Right ventricle myocardium superior (tissue), 1 donor: ENCODE measurements at regions not wholly inside any gene's neighbourhood (a gene's known extent, or its start where the extent isn't known, plus 50 kb on each side); places are given as distances from the start of the nearest gene placed in this dataset.
"Not testable (repeated sequence)": the region's sequence is repeated elsewhere in the genome, so short reads cannot be mapped to it uniquely, and the experiment has no call there.

Source experiments
- ATAC-seq: fragments of 200-7000 bp; cut with Tn5 transposase; one replicate; pipeline ENCODE4 v1.9.1; 2020; ENCODE audit warnings: mild to moderate bottlenecking; ENCODE audit not compliant: poor library complexity
- DNase-seq: peaks from one replicate; pipeline ENCODE4 v3.0.0-alpha.2; 2020
- intact Hi-C: fragments of 100-400 bp; cut with DNase I; formaldehyde crosslinking; loops from one replicate; pipeline ENCODE4 v1.11.2; 2022
- donor health status: DM: no; HTN: yes; CAD: no; lungs with severe emphysema.

DNA sequence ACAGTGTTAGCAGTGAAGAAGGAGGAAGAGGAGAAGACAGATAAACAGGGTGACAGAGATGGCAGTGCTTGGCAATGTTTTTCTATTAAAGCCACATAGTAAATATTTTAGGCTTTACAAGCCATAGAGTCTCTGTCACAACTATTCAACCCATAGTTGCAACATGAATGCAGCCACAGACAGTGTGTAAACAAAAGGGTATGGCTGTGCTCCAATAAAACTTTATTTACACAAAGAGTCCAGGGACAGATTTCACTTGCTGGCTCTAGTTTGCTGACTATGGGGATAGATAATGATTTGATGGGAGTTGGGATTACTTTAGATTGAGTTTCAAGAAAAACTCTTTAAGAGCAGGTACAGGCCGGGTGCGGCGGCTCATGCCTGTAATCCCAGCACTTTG, 224.8 kb upstream of the SEMA6A start:
- intact Hi-C loops: no loop called here
- ATAC-seq (no peak), DNase-seq (no peak)

DNA sequence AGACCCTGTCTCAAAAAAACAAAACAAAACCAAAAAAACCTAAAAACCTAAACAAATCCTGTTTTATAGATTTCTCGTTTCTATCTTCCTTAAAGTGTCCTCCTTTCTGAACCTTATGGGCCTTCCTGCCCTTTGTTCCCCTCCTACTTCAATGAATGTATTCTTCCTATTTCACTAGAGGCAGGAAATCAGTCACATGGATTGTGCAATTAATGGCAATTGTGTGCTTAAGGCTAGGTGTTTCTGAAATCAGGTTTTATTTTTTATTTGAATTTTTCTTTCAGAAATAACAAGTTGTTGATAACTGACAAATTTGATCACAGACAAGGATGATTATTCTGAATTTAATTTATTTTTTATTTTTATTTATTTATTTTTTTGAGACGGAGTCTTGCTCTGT, 220.6 kb upstream of the SEMA6A start:
- ATAC-seq: no peak
- intact Hi-C loops: no loop called here

DNA sequence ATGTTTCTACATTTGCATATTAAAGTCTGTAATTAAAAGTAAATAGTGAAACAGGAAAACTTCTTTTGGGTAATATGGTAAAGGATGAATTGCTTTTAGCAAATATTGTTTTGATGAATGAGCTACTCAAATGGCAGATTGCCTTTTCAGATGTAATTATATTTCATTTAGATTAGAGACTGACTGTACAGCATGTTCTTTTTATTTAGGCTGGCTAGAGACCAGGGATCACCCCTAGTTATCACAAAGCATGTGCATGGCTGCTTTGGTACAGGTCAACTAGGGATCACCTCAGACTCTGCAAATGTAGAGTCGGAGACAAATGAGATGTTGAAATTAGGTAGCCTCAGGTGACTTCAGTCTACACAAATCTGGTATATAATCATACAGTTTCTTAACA, 214.9 kb upstream of the SEMA6A start:
- intact Hi-C loops: loop anchor here (10.0 kb wide), 1 partner anchor 215 kb away; the partner anchor contains the start of gene SEMA6A
- ATAC-seq: peak; percentile 45

More for the DNA sequence above, 220.6 kb upstream of the SEMA6A start:
- no peak for DNase-seq

DNA sequence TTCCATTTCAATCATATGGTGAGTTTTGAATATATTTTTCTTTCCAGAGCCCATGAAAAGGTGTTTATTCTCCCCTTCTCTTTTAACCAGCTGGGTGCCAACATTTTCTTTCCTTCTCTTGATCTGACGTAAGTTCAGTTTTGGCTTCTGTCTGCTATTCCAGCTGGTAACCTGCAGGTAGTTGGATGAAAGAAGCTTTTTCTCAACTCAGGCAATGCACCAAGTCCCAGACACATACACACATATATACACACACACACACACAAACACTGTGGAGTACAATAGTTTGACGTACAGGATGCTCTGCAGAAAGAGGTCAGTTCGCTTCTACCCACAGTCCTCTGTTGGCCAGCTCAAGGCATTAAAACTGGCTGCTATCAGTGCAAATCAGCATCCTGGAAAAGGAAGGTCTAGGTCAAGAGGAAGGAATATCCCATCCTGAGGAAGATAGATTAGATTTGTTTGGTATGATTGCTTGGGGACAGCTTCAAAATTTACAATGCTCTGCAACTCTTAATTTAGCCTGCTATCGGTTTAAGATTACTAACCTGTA, 214.3 kb upstream of the SEMA6A start:
- ATAC-seq (peak; percentile 60), DNase-seq (no peak)
- intact Hi-C loops: loop anchor here (10.0 kb wide), 1 partner anchor 214 kb away; the partner anchor contains the start of gene SEMA6A

More for the DNA sequence above, 214.9 kb upstream of the SEMA6A start:
- no peak for DNase-seq

DNA sequence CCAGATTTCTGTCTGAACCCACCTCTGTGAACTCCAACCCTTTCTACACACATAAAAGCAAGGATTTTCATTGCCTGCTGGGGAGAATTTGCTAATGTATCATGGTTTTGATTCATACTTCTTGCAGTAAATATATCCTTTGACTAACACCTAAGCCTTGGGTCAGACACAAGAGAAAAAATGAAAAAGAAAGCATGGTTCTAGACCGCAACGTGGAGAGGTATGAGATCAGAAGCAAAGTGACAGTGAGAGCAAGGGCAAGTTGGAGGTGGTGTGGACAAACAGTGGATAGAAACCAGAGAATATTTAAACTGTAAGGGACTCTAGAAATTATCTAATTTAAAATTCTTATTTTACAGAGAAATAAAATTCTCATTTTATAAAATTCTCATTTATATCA, 212.9 kb upstream of the SEMA6A start:
- intact Hi-C loops: loop anchor here (10.0 kb wide), 1 partner anchor 213 kb away; the partner anchor contains the start of gene SEMA6A
- ATAC-seq (no peak), DNase-seq (no peak)

DNA sequence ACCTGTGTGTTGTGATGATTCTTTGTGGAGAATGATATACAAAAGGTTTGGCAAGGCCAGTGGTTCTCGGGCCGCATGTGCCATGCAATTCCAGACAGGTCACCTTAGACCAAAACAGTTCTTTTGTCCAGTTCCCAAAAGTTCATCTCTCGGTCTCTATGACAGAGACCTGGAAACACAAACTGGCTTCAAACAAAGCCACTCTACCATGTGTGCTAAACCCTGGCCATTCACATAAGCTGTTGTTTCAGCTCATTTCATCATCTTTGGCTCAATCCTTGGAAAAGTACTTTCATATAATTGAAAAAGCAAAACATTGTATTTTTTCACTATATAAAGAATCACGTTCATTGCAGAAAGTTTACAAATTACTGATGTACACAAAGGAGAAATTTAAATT, 210.5 kb upstream of the SEMA6A start:
- ATAC-seq (no peak), DNase-seq (no peak)
- intact Hi-C loops: loop anchor here (10.0 kb wide), 1 partner anchor 210 kb away; the partner anchor contains the start of gene SEMA6A

DNA sequence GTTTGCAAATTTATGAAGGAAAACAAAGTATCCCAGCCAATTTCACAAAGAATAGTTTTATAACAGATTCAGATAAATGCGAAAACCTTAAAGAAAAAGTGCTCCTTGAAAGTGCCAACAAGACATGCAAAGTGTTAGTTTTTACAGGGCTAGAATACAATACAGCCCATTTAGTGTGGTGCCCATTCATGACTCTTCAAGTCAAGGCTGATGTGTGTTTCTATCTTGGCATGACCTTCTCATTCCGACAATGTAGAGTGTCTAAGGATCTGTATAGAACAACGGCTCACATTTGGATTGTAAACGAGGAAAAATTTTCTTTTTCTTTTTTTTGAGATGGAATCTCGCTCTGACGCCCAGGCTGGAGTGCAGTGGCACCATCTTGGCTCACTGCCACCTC, 205.2 kb upstream of the SEMA6A start:
- DNase-seq: no peak
- intact Hi-C loops: loop anchor here (10.0 kb wide), 1 partner anchor 205 kb away; the partner anchor contains the start of gene SEMA6A
- ATAC-seq: no peak

DNA sequence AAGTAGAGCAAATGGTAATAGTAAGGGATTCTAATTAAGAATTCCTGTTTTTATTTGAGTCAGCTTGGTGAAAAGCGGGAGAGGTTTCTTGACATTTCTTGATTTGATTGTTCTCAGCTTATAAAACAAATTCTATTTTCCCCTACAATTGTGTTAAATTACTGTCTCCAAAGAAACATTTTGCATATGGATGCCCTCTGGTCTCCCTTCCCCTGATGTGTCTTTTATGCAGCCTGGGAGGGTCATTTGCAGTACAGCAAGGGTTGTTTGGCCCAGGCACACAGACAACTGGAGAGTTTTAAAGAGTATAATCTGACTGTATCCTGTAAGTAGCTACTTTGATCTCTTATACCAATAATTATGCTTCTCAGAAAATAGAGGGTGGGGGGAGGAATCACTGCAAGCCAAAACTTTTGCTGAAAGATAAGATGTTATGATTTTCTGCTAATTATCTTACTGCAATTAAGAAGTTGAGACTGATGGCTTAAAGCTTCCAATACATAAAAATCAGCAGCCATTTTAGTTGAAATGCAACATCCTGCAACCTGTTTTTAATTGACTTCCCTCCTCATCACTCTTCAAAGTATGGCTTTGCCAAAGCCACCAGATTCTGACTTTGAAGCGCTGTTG, 204.1 kb upstream of the SEMA6A start:
- no peak for DNase-seq
- intact Hi-C loops: no loop called here
- ATAC-seq: no peak

DNA sequence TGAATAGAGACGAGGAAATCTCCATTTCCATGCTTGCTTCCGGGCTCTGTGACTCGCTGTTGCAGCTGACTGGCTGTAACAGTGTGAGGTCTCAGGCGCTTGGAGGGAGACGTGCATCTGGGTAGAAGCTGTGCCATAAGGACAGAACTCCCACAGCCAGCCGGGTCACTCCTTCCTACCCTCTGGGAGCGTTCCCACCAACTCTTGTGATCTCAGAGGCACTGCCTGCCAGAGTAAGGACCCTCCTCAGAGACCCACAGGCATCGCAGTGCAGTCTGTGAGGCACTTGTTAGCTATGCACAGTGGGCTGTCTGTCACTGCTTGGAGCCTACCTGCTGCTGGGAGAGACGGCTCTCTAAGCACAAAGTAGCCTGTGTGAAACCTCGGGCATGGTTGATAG, 203.4 kb upstream of the SEMA6A start:
- intact Hi-C loops: no loop called here
- DNase-seq (no peak), ATAC-seq (no peak)

DNA sequence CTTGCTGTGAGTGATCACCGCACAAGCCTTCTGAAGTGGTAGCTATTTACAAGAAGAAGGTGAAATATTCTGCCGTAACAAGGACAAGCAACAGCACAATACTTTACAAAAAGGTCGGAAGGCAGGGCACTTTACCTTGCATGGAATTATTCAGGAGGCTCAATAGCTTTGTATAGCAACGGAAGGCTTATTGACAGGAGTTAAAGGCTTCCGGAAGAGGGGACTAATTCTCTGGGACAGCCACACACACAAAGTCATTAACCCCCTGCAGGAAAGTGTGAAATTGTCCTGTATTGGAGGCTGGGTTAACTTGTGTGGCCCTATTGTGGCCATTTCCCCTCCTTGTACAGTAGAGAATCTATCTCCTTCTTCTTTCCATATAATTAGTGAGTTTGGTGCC, 199.3 kb upstream of the SEMA6A start:
- ATAC-seq (no peak), DNase-seq (no peak)

DNA sequence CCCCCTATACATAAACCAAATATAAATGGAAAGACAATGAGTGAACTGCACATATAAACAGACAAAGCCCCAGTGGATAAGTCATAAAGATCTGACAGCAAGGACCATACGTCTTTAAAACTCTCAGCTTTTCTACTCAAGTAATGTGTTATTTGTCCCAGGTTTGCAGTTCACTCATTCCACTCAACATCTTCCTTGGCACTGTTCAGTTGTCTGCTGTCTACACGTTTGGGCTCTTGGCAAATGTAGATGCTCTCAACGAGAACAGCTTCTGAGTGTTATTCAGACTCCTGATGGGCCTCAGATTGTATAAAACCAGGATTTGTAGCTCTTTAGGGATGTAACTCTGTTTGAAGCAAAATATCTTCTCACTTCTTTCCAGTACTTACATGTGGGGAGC, 198.2 kb upstream of the SEMA6A start:
- ATAC-seq: no peak
- DNase-seq: no peak
- intact Hi-C loops: no loop called here

More for the DNA sequence above, 199.3 kb upstream of the SEMA6A start:
- intact Hi-C loops: no loop called here

DNA sequence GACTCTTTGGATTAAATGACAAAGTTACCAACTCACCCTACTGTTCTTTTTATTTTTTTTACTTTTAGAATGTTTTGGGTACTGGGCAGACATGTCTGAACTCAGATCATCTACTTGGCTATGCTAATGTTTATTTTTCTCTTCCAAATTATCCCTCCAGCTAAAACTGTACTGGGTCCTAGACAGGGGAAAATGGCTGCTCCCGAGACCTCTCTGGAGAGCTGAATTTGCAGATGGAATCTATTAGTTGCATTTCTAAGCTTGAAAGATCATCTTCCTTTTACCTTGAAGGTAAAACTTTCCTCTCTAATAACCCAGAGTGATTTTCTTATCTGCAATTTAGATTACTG, 197.5 kb upstream of the SEMA6A start:
- intact Hi-C loops: no loop called here
- DNase-seq (no peak), ATAC-seq (peak; percentile 53)

DNA sequence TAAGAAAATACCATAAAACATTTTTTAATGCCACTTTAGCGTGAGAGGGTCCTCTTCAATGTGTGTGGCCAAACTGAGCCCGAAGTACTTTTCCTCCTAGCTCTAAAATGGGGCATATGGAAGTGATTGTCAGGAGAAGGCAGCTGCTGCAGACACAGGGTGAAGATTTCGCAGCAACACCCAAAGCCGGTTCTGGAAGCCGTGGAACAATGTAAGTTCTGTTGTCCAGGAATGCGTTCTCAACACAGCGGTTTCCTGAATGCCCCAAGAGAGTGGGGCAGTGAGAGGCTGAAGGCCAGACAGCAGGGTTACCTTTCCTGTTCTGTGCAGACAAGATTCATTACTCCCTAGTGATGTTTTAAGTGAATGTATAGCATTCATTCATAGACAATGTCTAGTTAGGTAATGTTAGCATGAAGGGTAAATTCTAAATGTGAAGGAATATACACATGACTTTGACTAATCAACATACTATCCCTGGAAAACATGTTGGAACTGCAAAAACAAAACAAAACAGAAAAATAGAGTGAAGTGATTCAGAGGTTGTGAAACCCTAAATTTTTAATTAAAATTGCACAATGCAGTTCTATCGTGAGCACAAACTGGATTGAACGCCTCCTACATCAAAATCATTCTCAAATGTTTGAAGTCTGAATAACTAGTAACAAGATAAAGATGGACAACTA, 197.0 kb upstream of the SEMA6A start:
- peak; percentile 81 for ATAC-seq
- intact Hi-C loops: no loop called here
- peak; percentile 48 for DNase-seq

DNA sequence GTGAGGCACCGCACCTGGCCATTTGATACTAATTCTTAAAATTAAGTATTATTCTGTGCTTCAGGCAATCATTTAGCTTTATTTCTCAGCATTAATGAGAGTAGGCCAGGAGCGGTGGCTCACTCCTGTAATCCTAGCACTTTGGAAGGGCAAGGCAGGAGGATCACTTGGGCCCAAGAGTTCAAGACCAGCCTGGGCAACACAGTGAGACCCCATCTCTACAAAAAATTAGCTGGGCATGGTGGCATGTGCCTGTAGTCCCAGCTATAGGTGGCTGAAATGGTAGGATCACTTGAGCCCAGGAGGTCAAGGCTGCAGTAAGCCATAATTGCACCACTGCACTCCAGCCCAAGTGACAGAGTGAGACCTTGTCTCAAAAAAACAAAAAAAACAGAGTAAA, 195.3 kb upstream of the SEMA6A start:
- intact Hi-C loops, ATAC-seq, DNase-seq: not testable (repeated sequence)

DNA sequence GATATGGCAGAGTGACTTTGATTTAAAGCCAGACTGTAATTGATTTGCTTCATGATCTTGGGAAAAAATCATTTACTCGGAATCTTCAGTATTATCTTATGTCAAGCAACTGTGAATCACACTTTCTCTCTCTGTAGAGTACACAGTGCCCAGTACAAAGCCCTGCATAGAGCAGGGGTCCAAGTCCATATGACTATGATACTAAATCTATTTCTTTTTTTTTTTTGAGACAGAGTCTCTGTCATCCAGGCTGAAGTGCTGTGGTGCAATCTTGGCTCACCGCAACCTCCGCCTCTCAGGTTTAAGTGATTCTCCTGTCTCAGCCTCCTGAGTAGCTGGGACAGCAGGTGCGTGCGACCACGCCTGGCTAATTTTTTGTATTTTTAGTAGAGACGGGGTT, 194.8 kb upstream of the SEMA6A start:
- ATAC-seq: no peak
- intact Hi-C loops: no loop called here
- DNase-seq: no peak

DNA sequence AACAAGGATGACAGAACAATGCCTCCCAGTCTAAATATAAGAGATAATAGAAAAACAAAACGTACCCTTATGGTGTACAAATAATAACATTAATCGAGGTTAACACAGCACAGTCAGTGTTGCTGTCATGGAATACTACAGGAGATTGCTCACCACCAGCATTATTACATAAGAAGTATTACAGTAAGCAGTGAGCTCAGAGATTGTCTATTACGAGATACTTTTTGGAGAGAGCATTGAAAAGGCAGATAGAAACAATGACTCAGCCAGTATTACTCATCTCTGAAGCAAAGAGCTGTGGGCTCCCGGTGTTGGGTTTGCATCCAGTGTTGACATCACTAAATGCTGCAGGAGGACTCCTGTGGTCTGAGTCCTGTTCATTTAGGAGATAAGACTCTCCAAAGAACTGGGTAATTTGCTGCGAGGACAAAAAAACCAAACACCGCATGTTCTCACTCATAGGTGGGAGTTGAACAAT, 191.9 kb upstream of the SEMA6A start:
- intact Hi-C loops: no loop called here
- DNase-seq (no peak), ATAC-seq (peak; percentile 79)

DNA sequence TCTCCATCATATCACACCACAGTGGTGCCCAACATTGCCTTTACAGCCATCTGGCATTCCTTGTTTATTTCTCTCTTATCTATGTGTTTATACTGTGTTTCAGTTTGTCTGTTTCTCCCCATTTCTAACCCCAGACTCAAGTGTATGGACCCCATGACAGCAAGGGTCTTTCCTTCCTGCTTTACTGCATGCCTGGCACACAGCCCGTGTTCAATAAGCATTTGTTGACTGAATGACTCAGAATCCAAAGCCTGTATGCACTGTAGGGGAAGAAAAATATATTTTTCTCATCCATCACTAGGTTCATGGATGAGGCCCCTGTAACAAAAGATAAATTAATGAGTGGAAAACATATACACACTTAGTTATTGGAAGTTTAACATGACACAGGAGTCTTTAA, 190.8 kb upstream of the SEMA6A start:
- no peak for DNase-seq
- intact Hi-C loops: no loop called here
- ATAC-seq: no peak

DNA sequence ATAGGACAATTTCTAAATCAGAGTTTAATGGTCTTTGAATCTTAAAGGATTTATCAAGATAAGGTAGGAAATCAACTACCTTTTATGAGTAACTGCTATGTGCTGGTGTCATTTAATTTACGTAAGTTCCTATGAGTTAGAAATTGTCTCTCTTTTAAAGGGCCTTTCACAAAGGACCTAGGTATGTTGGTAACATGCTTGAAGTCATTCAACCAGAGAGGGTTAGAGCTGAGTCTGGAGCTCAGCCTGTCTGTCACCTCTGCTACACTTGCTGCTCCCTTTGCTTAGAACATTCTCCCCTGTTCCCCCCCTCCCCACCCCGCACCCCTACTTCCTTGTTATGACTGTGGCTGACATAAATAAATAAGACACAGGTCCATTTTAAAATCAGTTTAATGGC, 190.3 kb upstream of the SEMA6A start:
- ATAC-seq (no peak), DNase-seq (no peak)
- intact Hi-C loops: no loop called here

DNA sequence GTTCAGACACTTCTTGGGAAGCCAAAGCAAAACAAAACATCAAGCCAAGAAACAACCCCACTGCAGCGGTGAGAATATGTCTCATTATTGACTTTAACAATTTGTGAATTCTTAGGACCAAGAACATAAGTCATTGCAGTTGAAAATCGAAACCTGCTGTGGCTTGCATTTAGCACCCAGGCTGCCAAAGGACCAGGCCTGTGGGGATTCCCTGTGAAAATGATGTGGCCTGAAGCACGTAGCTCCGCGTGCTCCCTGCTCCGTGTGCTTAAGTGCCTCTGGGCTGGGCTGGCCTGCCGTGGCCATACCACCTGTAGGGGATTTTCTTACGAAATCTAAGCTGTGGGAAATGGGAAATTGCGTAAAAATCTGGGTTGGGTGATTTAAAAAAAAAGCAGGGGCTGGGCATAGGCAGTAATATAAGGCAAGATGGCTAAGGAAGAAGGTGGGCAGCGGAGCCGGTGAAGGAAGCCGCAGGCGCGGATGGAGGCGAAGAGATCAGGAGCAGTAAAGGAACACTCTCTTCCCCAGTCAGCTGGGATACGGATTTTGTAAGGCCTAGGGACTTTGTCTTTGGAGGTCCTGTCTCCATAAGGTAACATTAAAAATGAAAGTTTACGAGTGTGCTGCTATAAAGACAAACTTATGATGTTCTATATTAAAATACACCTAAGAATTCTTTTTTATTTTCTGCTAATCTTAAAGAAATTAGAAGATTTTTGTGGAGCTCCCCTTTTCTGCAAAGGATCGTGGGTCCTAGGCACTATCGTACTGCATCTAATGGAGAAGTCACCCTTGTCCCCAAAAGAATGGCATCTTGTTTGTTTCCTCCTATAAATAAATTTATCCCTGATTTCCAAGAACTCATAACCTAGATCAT, 189.6 kb upstream of the SEMA6A start:
- intact Hi-C loops: no loop called here
- no peak for ATAC-seq
- no peak for DNase-seq
